BLaER1 (cell line): ENCODE measurements at regions not wholly inside any gene's neighbourhood (a gene's known extent, or its start where the extent isn't known, plus 50 kb on each side); places are given as distances from the start of the nearest gene placed in this dataset.

Source experiments
- H3K27ac ChIP-seq: shearing (Covaris generic); formaldehyde crosslinking; 2 replicates; pipeline ENCODE4 v1.8.1; 2022
- H3K27me3 ChIP-seq: shearing (Covaris generic); formaldehyde crosslinking; 2 replicates; pipeline ENCODE4 v1.8.1; 2022
- H3K36me3 ChIP-seq: shearing (Covaris generic); formaldehyde crosslinking; 2 replicates; pipeline ENCODE4 v1.8.1; 2022
- H3K4me1 ChIP-seq: shearing (Covaris generic); formaldehyde crosslinking; 2 replicates; pipeline ENCODE4 v1.8.1; 2022
- H3K4me2 ChIP-seq: shearing (Covaris generic); formaldehyde crosslinking; 2 replicates; pipeline ENCODE4 v1.8.1; 2022
- H3K4me3 ChIP-seq: shearing (Covaris generic); formaldehyde crosslinking; 2 replicates; pipeline ENCODE4 v1.8.1; 2022
- H3K9ac ChIP-seq: shearing (Covaris generic); formaldehyde crosslinking; 2 replicates; pipeline ENCODE4 v1.8.1; 2022
- H3K9me3 ChIP-seq: shearing (Covaris generic); formaldehyde crosslinking; 2 replicates; pipeline ENCODE4 v1.8.1; 2022
- H4K20me1 ChIP-seq: shearing (Covaris generic); formaldehyde crosslinking; 2 replicates; pipeline ENCODE4 v1.8.1; 2022
- Cebpa-rat ChIP-seq: shearing (Covaris generic); IDR thresholded peaks from 2 replicates; pipeline ENCODE4 v1.8.1; 2022

GRCh38 chr2:198596985-198597384 is 792.6 kb downstream of the PLCL1 start:
- TF ChIP-seq Cebpa-rat = no peak
- H4K20me1 ChIP-seq = no peaks in the 10 kb centered on the region
- H3K36me3 ChIP-seq = no peaks in the 10 kb centered on the region
- peak overlapping the region; percentile 24 for H3K4me2 ChIP-seq
- H3K9me3 ChIP-seq = no peaks in the 10 kb centered on the region
- H3K4me3 ChIP-seq = no peak overlapping the region
- H3K4me1 ChIP-seq = peaks cover 12% of the 10 kb centered on the region
- H3K27ac ChIP-seq = no peak overlapping the region
- no peaks in the 10 kb centered on the region for H3K27me3 ChIP-seq
- no peak overlapping the region for H3K9ac ChIP-seq

GRCh38 chr2:198595721-198596120 is 791.3 kb downstream of the PLCL1 start:
- no peak overlapping the region for H3K9ac ChIP-seq
- H3K4me2 ChIP-seq = no peak overlapping the region
- no peaks in the 10 kb centered on the region for H3K9me3 ChIP-seq
- no peaks in the 10 kb centered on the region for H4K20me1 ChIP-seq
- H3K27me3 ChIP-seq = no peaks in the 10 kb centered on the region
- no peak overlapping the region for H3K27ac ChIP-seq
- no peak overlapping the region for H3K4me3 ChIP-seq
- no peaks in the 10 kb centered on the region for H3K36me3 ChIP-seq
- no peak for TF ChIP-seq Cebpa-rat
- peaks cover 12% of the 10 kb centered on the region for H3K4me1 ChIP-seq

- Histone ChIP-seq H4K20me1 (no peaks in the 10 kb centered on the region), H3K9me3 (no peaks in the 10 kb centered on the region), H3K27me3 (no peaks in the 10 kb centered on the region), H3K4me1 (peaks cover 8% of the 10 kb centered on the region), H3K36me3 (no peaks in the 10 kb centered on the region), H3K4me3 (no peak overlapping the region), H3K4me2 (no peak overlapping the region), H3K9ac (no peak overlapping the region), H3K27ac (no peak overlapping the region)
- TF ChIP-seq Cebpa-rat = no peak
Measured at GRCh38 chr2:198591586-198591985, 787.2 kb downstream of the PLCL1 start.

- Histone ChIP-seq H3K9me3 (no peaks in the 10 kb centered on the region), H3K4me1 (no peaks in the 10 kb centered on the region), H3K36me3 (no peaks in the 10 kb centered on the region), H3K4me2 (no peak overlapping the region), H3K27ac (no peak overlapping the region), H3K27me3 (no peaks in the 10 kb centered on the region), H3K9ac (no peak overlapping the region), H4K20me1 (no peaks in the 10 kb centered on the region), H3K4me3 (no peak overlapping the region)
- TF ChIP-seq Cebpa-rat = no peak
Measured at GRCh38 chr2:198587741-198588140, 783.3 kb downstream of the PLCL1 start.

DNA sequence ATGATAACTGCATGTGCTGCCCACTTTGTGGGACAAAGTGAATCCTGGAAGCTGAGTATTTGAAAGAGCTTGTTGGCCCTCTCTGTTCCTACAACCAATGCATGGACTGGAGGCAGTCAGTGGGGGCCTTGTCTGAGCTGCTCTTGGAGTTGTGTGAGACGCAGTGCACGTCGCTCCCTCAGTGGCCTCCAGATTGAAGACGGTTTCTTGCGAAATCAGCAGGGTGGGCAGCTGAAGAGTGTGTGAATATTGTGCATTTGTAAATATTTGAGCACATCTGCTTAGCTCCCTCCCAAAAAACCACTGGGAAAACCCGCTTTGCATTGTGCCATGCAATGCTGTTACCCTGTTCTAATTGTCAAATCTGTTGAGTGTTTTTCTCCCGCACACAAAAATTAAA is 782.8 kb downstream of the PLCL1 start:
- H3K27ac ChIP-seq = no peak overlapping the region
- no peak overlapping the region for H3K9ac ChIP-seq
- H3K4me1 ChIP-seq = no peaks in the 10 kb centered on the region
- no peak overlapping the region for H3K4me3 ChIP-seq
- no peak overlapping the region for H3K4me2 ChIP-seq
- no peaks in the 10 kb centered on the region for H3K36me3 ChIP-seq
- no peaks in the 10 kb centered on the region for H4K20me1 ChIP-seq
- no peaks in the 10 kb centered on the region for H3K9me3 ChIP-seq
- H3K27me3 ChIP-seq = no peaks in the 10 kb centered on the region
- TF ChIP-seq Cebpa-rat = no peak

DNA sequence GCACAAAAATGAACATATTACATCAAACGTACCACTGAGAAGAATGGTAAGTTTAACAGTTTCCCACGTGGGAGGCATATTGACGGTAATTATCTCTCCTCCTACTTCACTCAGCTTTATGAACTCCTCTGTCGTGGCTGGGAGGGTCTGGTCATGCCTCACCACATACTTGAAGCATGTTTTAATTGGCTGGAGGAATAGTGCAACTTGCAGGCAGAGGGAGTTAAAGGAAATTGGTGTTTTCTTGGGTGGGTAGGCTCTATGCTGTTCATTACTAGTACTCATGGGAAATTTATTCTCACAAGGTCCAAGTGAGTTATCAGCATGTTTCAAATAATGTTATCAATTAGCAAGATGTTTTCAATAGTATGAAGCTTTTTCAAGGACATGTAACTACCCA is 767.0 kb downstream of the PLCL1 start:
- H3K27me3 ChIP-seq = no peaks in the 10 kb centered on the region
- H3K4me3 ChIP-seq = no peak overlapping the region
- H3K27ac ChIP-seq = no peak overlapping the region
- H3K9ac ChIP-seq = no peak overlapping the region
- no peaks in the 10 kb centered on the region for H3K36me3 ChIP-seq
- no peak overlapping the region for H3K4me2 ChIP-seq
- no peak for TF ChIP-seq Cebpa-rat
- no peaks in the 10 kb centered on the region for H3K4me1 ChIP-seq
- no peaks in the 10 kb centered on the region for H4K20me1 ChIP-seq
- H3K9me3 ChIP-seq = peaks cover 5% of the 10 kb centered on the region; the same call in 1 of the 2 replicates

- TF ChIP-seq Cebpa-rat = no peak
- no peak overlapping the region for H3K4me3 ChIP-seq
- peaks cover 21% of the 10 kb centered on the region; the same call in 1 of the 2 replicates for H3K9me3 ChIP-seq
- no peaks in the 10 kb centered on the region for H3K36me3 ChIP-seq
- no peaks in the 10 kb centered on the region for H4K20me1 ChIP-seq
- no peak overlapping the region for H3K4me2 ChIP-seq
- H3K4me1 ChIP-seq = no peaks in the 10 kb centered on the region
- no peak overlapping the region for H3K27ac ChIP-seq
- H3K27me3 ChIP-seq = no peaks in the 10 kb centered on the region
- no peak overlapping the region for H3K9ac ChIP-seq
Measured at GRCh38 chr2:198558176-198558575, 753.8 kb downstream of the PLCL1 start.

- no peak overlapping the region for H3K4me2 ChIP-seq
- no peak overlapping the region for H3K27ac ChIP-seq
- no peak overlapping the region for H3K9ac ChIP-seq
- H4K20me1 ChIP-seq = no peaks in the 10 kb centered on the region
- no peak overlapping the region for H3K4me3 ChIP-seq
- H3K27me3 ChIP-seq = no peaks in the 10 kb centered on the region
- no peak for TF ChIP-seq Cebpa-rat
- no peaks in the 10 kb centered on the region for H3K36me3 ChIP-seq
- H3K9me3 ChIP-seq = no peaks in the 10 kb centered on the region
- no peaks in the 10 kb centered on the region for H3K4me1 ChIP-seq
Measured at GRCh38 chr2:198546122-198546521, 741.7 kb downstream of the PLCL1 start.

DNA sequence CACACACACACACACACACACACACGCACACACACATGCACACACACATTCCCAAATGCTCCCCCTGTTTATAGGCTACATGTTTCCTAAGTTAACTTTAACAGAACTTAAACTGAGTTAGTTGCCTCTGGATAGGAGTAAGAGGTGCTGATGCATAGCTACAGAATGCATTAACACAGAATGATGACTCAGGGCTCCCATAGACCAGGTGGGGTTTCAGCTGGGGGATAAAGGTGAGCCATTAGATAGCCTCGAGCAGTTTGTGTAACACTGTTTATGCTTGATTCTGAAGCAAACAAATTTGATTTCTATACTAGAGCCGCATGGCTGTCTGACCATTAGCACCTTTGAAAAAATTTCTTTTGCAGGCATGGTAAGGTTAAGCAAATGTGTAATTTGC is 741.0 kb downstream of the PLCL1 start:
- no peak for TF ChIP-seq Cebpa-rat
- Histone ChIP-seq H3K4me2 (no peak overlapping the region), H3K4me1 (no peaks in the 10 kb centered on the region), H3K9ac (no peak overlapping the region), H3K9me3 (no peaks in the 10 kb centered on the region), H4K20me1 (no peaks in the 10 kb centered on the region), H3K27ac (no peak overlapping the region), H3K36me3 (no peaks in the 10 kb centered on the region), H3K4me3 (no peak overlapping the region), H3K27me3 (no peaks in the 10 kb centered on the region)

- Histone ChIP-seq H3K9me3 (no peaks in the 10 kb centered on the region), H3K27ac (no peak overlapping the region), H3K4me3 (no peak overlapping the region), H3K27me3 (no peaks in the 10 kb centered on the region), H4K20me1 (no peaks in the 10 kb centered on the region), H3K36me3 (no peaks in the 10 kb centered on the region), H3K4me1 (no peaks in the 10 kb centered on the region), H3K9ac (no peak overlapping the region), H3K4me2 (no peak overlapping the region)
- no peak for TF ChIP-seq Cebpa-rat
Measured at GRCh38 chr2:198544461-198544860, 740.1 kb downstream of the PLCL1 start.

DNA sequence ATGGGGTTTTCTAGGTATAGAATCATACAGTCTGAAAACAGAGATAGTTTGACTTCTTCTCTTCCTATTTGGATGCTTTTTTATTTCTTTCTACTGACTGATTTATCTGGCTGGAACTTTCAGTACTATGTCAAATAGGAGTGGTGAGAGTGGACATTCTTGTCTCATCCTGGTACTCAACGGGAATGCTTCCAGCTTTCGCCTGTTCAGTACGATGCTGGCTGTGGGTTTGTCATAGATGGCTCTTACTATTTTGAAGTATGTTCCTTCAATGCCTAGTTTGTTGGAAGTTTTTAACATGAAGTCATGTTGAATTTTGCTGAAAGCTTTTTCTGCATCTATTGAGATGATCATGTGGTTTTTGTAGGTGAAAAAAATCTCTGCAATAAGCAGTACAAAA is 730.4 kb downstream of the PLCL1 start:
- no peaks in the 10 kb centered on the region for H3K27me3 ChIP-seq
- H3K4me2 ChIP-seq = no peak overlapping the region
- no peaks in the 10 kb centered on the region for H3K36me3 ChIP-seq
- no peaks in the 10 kb centered on the region for H4K20me1 ChIP-seq
- no peak for TF ChIP-seq Cebpa-rat
- H3K9ac ChIP-seq = no peak overlapping the region
- no peaks in the 10 kb centered on the region for H3K4me1 ChIP-seq
- H3K9me3 ChIP-seq = no peaks in the 10 kb centered on the region
- H3K27ac ChIP-seq = no peak overlapping the region
- H3K4me3 ChIP-seq = no peak overlapping the region
